NB4 (cell line): ENCODE measurements at regions not wholly inside any gene's neighbourhood (a gene's known extent, or its start where the extent isn't known, plus 50 kb on each side); places are given as distances from the start of the nearest gene placed in this dataset.

Experiments used
- DNase-seq: peaks from one replicate; pipeline ENCODE4 v3.0.0; 2010; ENCODE audit warnings: low read depth
- H3K4me3 ChIP-seq: one replicate; pipeline ENCODE4 v1.5.1; 2011; ENCODE audit warnings: mild to moderate bottlenecking, low read depth, low read length, moderate library complexity
- MAX ChIP-seq: IDR thresholded peaks from 2 replicates; pipeline ENCODE4 v1.6.1; 2011; ENCODE audit warnings: low read depth, low read length
- MYC ChIP-seq: IDR thresholded peaks from 2 replicates; pipeline ENCODE4 v1.6.1; 2011; ENCODE audit warnings: low read depth, low read length
- POLR2A ChIP-seq: IDR thresholded peaks from 2 replicates; pipeline ENCODE4 v1.6.1; 2011; ENCODE audit warnings: mild to moderate bottlenecking; ENCODE audit not compliant: insufficient read length; ENCODE audit errors: extremely low read depth
- TF ChIP-seq, protein P1 (sequence below): IDR thresholded peaks from one replicate; pipeline ENCODE4 v1.5.1; 2012; ENCODE audit warnings: low read depth, low read length

DNA sequence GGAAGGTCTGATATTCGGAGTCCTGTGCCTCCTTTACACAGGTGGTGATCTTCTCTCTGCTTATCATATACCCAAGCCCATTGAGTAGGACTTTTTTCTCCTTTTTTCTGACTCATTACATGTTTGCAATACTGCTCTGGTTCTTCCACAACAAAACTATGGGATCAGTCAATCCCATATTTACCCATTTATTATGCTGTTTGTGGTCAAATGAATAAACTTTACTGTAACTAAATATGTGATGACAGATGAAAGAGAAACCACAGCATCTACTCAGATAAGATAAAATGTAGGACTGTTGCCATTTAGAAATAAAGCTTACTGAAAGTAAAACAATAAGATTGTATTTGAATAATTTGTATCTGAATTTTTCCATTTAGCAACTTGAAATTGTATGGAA is 958.7 kb upstream of the FAT3 start:
- H3K4me3 ChIP-seq, result no peak overlapping the region
- TF ChIP-seq, protein P1, sequence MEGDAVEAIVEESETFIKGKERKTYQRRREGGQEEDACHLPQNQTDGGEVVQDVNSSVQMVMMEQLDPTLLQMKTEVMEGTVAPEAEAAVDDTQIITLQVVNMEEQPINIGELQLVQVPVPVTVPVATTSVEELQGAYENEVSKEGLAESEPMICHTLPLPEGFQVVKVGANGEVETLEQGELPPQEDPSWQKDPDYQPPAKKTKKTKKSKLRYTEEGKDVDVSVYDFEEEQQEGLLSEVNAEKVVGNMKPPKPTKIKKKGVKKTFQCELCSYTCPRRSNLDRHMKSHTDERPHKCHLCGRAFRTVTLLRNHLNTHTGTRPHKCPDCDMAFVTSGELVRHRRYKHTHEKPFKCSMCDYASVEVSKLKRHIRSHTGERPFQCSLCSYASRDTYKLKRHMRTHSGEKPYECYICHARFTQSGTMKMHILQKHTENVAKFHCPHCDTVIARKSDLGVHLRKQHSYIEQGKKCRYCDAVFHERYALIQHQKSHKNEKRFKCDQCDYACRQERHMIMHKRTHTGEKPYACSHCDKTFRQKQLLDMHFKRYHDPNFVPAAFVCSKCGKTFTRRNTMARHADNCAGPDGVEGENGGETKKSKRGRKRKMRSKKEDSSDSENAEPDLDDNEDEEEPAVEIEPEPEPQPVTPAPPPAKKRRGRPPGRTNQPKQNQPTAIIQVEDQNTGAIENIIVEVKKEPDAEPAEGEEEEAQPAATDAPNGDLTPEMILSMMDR, result no peak

GRCh38 chr11:91264481-91264880 is 960.1 kb upstream of the FAT3 start:
- TF ChIP-seq, protein P1, result no peak
- no peak for TF ChIP-seq POLR2A
- no peak for TF ChIP-seq MAX
- no peak for TF ChIP-seq MYC
- no peak for DNase-seq

More for the DNA sequence above, 958.7 kb upstream of the FAT3 start:
- no peak for DNase-seq

DNA sequence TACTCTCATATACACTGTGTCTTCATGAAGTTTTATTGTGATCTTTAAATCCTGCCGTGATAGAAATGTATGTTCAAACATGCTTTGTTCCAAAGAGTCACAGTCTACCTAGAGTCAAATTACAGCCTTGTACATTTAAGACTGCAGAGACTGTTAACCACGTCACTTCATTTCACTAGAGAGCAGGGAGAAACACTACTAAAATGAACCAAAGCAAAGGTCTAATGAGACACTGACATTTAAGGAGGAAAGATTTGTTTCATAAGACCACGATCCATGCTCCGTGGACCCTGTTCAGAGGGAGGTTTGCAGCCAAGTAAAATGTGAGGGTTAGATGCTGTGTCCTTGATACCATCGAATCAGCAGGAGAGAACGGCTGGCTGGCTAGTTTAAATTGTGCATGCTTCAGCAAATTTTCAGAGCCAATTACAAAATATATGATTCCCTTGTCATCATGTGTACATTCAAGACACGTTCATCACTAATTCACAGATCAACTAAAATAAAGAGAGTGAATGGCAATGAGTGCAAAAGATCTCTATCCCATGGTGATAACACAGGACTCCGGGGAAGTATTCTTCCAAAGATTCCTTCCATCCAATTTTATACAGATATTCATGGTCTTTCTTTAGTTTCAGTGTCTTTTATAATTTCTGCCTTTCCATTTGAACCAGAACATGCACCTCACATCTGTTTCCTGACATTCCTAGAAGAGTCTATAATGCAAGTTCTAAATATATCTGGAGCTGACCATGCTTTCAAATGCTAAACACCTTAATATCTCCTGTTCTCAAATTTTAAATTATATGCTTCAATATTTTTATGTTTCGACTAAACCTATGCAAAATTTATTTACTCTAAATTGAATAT is 960.9 kb upstream of the FAT3 start:
- no peak overlapping the region for H3K4me3 ChIP-seq
- TF ChIP-seq, protein P1, result no peak
- no peak for TF ChIP-seq POLR2A
- TF ChIP-seq MYC, result no peak
- no peak for TF ChIP-seq MAX
- DNase-seq, result no peak

More at GRCh38 chr11:91264481-91264880, 960.1 kb upstream of the FAT3 start:
- H3K4me3 ChIP-seq, result no peak overlapping the region

- TF ChIP-seq, protein P1, result peak; percentile 39
- TF ChIP-seq MYC, result no peak
- H3K4me3 ChIP-seq, result no peak overlapping the region
- DNase-seq, result peak; percentile 24
These were observed 963.1 kb upstream of the FAT3 start for GRCh38 chr11:91261513-91261912.

GRCh38 chr11:91258876-91259275 is 965.7 kb upstream of the FAT3 start:
- no peak for DNase-seq
- no peak for TF ChIP-seq MAX
- no peak for TF ChIP-seq POLR2A
- TF ChIP-seq, protein P1, result no peak
- no peak for TF ChIP-seq MYC
- no peak overlapping the region for H3K4me3 ChIP-seq

GRCh38 chr11:91257667-91258066 is 967.0 kb upstream of the FAT3 start:
- no peak for DNase-seq
- TF ChIP-seq, protein P1, result no peak
- TF ChIP-seq MAX, result no peak
- TF ChIP-seq POLR2A, result no peak
- no peak for TF ChIP-seq MYC
- H3K4me3 ChIP-seq, result no peak overlapping the region
